NT2/D1 (cell line): ENCODE measurements at regions not wholly inside any gene's neighbourhood (a gene's known extent, or its start where the extent isn't known, plus 50 kb on each side); places are given as distances from the start of the nearest gene placed in this dataset.

Source experiments
- DNase-seq: peaks from one replicate; pipeline ENCODE4 v3.0.0-alpha.2; 2011; ENCODE audit warnings: low read depth, low spot score
- H3K27me3 ChIP-seq: 2 replicates; pipeline ENCODE4 v1.6.0; 2011; ENCODE audit warnings: mild to moderate bottlenecking; ENCODE audit not compliant: insufficient read length, insufficient read depth
- H3K36me3 ChIP-seq: 2 replicates; pipeline ENCODE4 v1.6.1; 2011; ENCODE audit warnings: mild to moderate bottlenecking, low read length, mixed read lengths; ENCODE audit not compliant: insufficient read depth, insufficient read length
- H3K4me1 ChIP-seq: 2 replicates; pipeline ENCODE4 v1.5.1; 2011; ENCODE audit not compliant: insufficient read depth, insufficient read length
- H3K4me3 ChIP-seq: 2 replicates; pipeline ENCODE4 v1.5.1; 2011; ENCODE audit warnings: low read depth; ENCODE audit not compliant: insufficient read length
- H3K9ac ChIP-seq: 2 replicates; pipeline ENCODE4 v1.6.0; 2011; ENCODE audit warnings: low read depth; ENCODE audit not compliant: insufficient read length
- H3K9me3 ChIP-seq: 2 replicates; pipeline ENCODE4 v1.5.1; 2011; ENCODE audit warnings: mild to moderate bottlenecking, low read length; ENCODE audit not compliant: insufficient read depth
- SUZ12 ChIP-seq: IDR thresholded peaks from 2 replicates; pipeline ENCODE4 v1.6.1; 2011; ENCODE audit not compliant: insufficient read length, insufficient read depth; ENCODE audit errors: extremely low read depth
- YY1 ChIP-seq: IDR thresholded peaks from 2 replicates; pipeline ENCODE4 v1.6.1; 2011; ENCODE audit not compliant: insufficient read length, insufficient read depth
- ZNF274 ChIP-seq: IDR thresholded peaks from 2 replicates; pipeline ENCODE4 v1.6.1; 2011; ENCODE audit warnings: mild to moderate bottlenecking, low read depth, low read length

DNA sequence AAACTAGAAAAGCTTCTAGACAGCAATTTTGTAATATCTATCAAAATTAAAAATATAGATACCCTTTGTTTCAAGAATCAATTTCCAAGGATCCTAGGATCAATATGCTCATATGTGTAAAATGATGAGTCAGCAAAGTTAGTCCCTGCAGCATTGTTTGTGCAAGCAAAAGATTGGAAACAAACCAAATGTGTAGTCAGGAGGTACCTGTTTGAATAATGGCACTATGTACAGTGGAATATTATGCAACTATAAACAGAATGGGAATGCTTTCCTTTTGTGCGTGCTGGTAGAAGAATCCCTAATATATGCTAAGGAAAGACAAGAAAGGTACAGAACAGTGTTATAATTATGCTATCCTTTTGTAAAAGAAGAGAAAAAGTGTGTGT is 58.5 kb upstream of the PJA2 start:
- no peaks in the 10 kb centered on the region for H3K36me3 ChIP-seq
- H3K27me3 ChIP-seq, result no peaks in the 10 kb centered on the region
- H3K4me3 ChIP-seq, result no peak overlapping the region
- no peaks in the 10 kb centered on the region for H3K4me1 ChIP-seq
- DNase-seq, result no peak
- no peak for TF ChIP-seq SUZ12
- no peak for TF ChIP-seq YY1
- TF ChIP-seq ZNF274, result no peak
- no peaks in the 10 kb centered on the region for H3K9me3 ChIP-seq
- no peak overlapping the region for H3K9ac ChIP-seq

DNA sequence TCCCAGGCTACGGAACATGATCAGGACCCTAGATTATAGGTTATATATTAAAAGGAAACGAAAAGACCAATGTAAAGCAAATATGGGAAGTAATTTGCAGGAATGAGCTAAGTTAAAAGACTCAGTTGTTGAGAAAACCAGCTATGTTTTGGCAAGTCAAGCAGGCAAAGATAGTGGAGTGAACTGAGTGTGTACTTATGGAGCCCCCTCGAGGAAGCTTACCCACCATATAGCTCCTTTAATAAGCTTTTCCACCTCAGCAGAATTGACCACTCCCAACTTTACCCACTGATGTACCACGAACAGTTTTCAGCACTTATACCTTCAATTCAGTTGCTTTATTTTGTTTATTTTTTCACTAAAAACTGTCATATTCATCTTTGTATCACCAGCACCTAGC is 57.3 kb upstream of the PJA2 start:
- DNase-seq, result no peak
- no peak overlapping the region for H3K4me3 ChIP-seq

More for the DNA sequence above, 57.3 kb upstream of the PJA2 start:
- no peak overlapping the region for H3K9ac ChIP-seq
- TF ChIP-seq YY1, result no peak
- TF ChIP-seq SUZ12, result no peak
- TF ChIP-seq ZNF274, result no peak
- no peaks in the 10 kb centered on the region for H3K9me3 ChIP-seq
- no peaks in the 10 kb centered on the region for H3K36me3 ChIP-seq
- no peaks in the 10 kb centered on the region for H3K27me3 ChIP-seq
- no peaks in the 10 kb centered on the region for H3K4me1 ChIP-seq
